ENCODE measurements at regions not wholly inside any gene's neighbourhood (a gene's known extent, or its start where the extent isn't known, plus 50 kb on each side); places are given as distances from the start of the nearest gene placed in this dataset.

- TF ChIP-seq CTCF (IDR thresholded peaks at IDR 0.05) (no peak), EZH2 (IDR thresholded peaks at IDR 0.05; ENCODE audit: borderline replicate concordance, insufficient read depth, low read depth, low read length, poor library complexity, severe bottlenecking) (no peak)
These were observed 178.1 kb downstream of the PTEN start for GRCh38 chr10:88041243-88042159.

Measured in B cell (primary cell).